GM12878 (cell line): ENCODE measurements at regions not wholly inside any gene's neighbourhood (a gene's known extent, or its start where the extent isn't known, plus 50 kb on each side); places are given as distances from the start of the nearest gene placed in this dataset.

Experiments
- ATAC-seq: fragments of 200-7000 bp; cut with Tn5 transposase; 3 replicates; pipeline ENCODE4 v1.9.1; 2020; ENCODE audit warnings: mild to moderate bottlenecking, moderate library complexity
- BruUV-seq: library from RNA; stranded (reverse); fragments of 400-500 nt; replicated peaks from 2 replicates; lab custom pipeline; 2021; lab: Mats Ljungman, UMichigan
- CTCF ChIA-PET: fragments of 300-600 bp; sonication (Branson Sonifier 250); formaldehyde crosslinking; extraction: SDS; loops from one replicate; lab custom pipeline; 2021; ENCODE audit warnings: inconsistent platforms; lab: Yijun Ruan, JAX
- POLR2A ChIA-PET: fragments of 350-600 bp; formaldehyde crosslinking; extraction: SDS; loops from one replicate; lab custom pipeline; 2021; ENCODE audit warnings: inconsistent platforms; lab: Charles Lee
- RAD21 ChIA-PET: fragments of 300-600 bp; sonication (Branson Sonifier 250); formaldehyde crosslinking; loops from one replicate; lab custom pipeline; 2023; ENCODE audit warnings: antibody characterized with exemption; ENCODE audit not compliant: unreplicated experiment; lab: Charles Lee
- SMC1A ChIA-PET: fragments of 300-600 bp; sonication (Branson Sonifier 250); formaldehyde crosslinking; loops from one replicate; lab custom pipeline; 2023; ENCODE audit not compliant: unreplicated experiment, uncharacterized antibody; lab: Charles Lee
- DNase-seq: peaks from one replicate; pipeline ENCODE4 v3.0.0-alpha.2; 2011; ENCODE audit warnings: low read depth, low spot score
- FAIRE-seq: peaks from 3 replicates; lab custom pipeline; 2011; peaks lifted over from hg19 to GRCh38; lab: Jason Lieb, UNC
- H2AFZ ChIP-seq: 2 replicates; pipeline ENCODE4 v1.6.0; 2011; ENCODE audit warnings: low read depth, low read length, control low read depth; ENCODE audit not compliant: control insufficient read depth
- H3K27ac ChIP-seq: 2 replicates; pipeline ENCODE4 v1.5.1; 2011; ENCODE audit warnings: control low read depth; ENCODE audit not compliant: control insufficient read depth, insufficient read depth
- H3K27me3 ChIP-seq, 2 experiments: replicated peaks in 1 of 2; 2 replicates each; pipeline versions ENCODE4 v1.6.0 to v1.6.1; 2011; ENCODE audit warnings: low read length in 1 of 2; ENCODE audit not compliant: control insufficient read depth in 2 of 2, insufficient read depth in 2 of 2
- H3K36me3 ChIP-seq, 2 experiments: 2 replicates each; pipeline ENCODE4 v1.5.1; 2011; ENCODE audit warnings: low read length in 1 of 2; ENCODE audit not compliant: control insufficient read depth in 2 of 2, insufficient read depth in 2 of 2
- H3K4me1 ChIP-seq: 2 replicates; pipeline ENCODE4 v1.6.1; 2011; ENCODE audit warnings: mild to moderate bottlenecking, low read length, moderate library complexity, mixed read lengths; ENCODE audit not compliant: control insufficient read depth, insufficient read depth
- H3K4me2 ChIP-seq: 2 replicates; pipeline ENCODE4 v1.6.0; 2011; ENCODE audit warnings: control low read depth; ENCODE audit not compliant: control insufficient read depth, insufficient read depth
- H3K4me3 ChIP-seq: fragments of 200-600 bp; sonication (generic); 2 replicates; pipeline ENCODE4 v1.5.1; 2016
- H3K79me2 ChIP-seq: 2 replicates; pipeline ENCODE4 v1.6.0; 2011; ENCODE audit warnings: low read length; ENCODE audit not compliant: control insufficient read depth, insufficient read depth
- H3K9ac ChIP-seq: 2 replicates; pipeline ENCODE4 v1.8.0; 2011; ENCODE audit warnings: low read length, control low read depth, mixed read lengths; ENCODE audit not compliant: control insufficient read depth, insufficient read depth
- H3K9me3 ChIP-seq: replicated peaks from 3 replicates; pipeline ENCODE4 v1.5.1; 2011; ENCODE audit warnings: mild to moderate bottlenecking, low read length; ENCODE audit not compliant: control insufficient read depth, insufficient read depth
- H4K20me1 ChIP-seq: 2 replicates; pipeline ENCODE4 v1.6.0; 2011; ENCODE audit not compliant: control insufficient read depth, insufficient read depth
- ATF7 ChIP-seq: fragments of 450-650 bp; IDR thresholded peaks from 2 replicates; pipeline ENCODE4 v1.6.1; 2016; ENCODE audit warnings: low read depth, mild to moderate bottlenecking
- DPF2 ChIP-seq: fragments of 450-650 bp; IDR thresholded peaks from 2 replicates; pipeline ENCODE4 v1.6.1; 2017; ENCODE audit warnings: mild to moderate bottlenecking
- EGR1 ChIP-seq, 2 experiments: IDR thresholded peaks; 1 replicate in 1 of 2; 2 replicates in 1 of 2; pipeline ENCODE4 v1.6.1; 2011 to 2012; ENCODE audit warnings: low read depth in 2 of 2, low read length in 2 of 2, borderline replicate concordance in 1 of 2, mild to moderate bottlenecking in 1 of 2, moderate library complexity in 1 of 2
- HCFC1 ChIP-seq: fragments of 150-350 bp; IDR thresholded peaks from 2 replicates; pipeline ENCODE4 v1.6.1; 2014; ENCODE audit warnings: low read length
- MTA3 ChIP-seq: IDR thresholded peaks from 2 replicates; pipeline ENCODE4 v1.6.1; 2012; ENCODE audit warnings: low read length, inconsistent platforms, borderline replicate concordance
- NFYB ChIP-seq: IDR thresholded peaks from 2 replicates; pipeline ENCODE4 v1.6.1; 2011; ENCODE audit warnings: low read depth, mild to moderate bottlenecking, low read length, improper control_type of control experiment, moderate library complexity; ENCODE audit not compliant: insufficient read depth
- RUNX3 ChIP-seq: IDR thresholded peaks from 2 replicates; pipeline ENCODE4 v1.6.1; 2012; ENCODE audit warnings: low read length, inconsistent platforms
- SREBF1 ChIP-seq: IDR thresholded peaks from 2 replicates; pipeline ENCODE4 v1.6.1; 2012; ENCODE audit warnings: mild to moderate bottlenecking, low read length
- ZNF207 ChIP-seq: fragments of 450-650 bp; IDR thresholded peaks from 2 replicates; pipeline ENCODE4 v1.6.1; 2014; ENCODE audit warnings: antibody characterized with exemption, mild to moderate bottlenecking, borderline replicate concordance
- ZNF274 ChIP-seq: IDR thresholded peaks from one replicate; pipeline ENCODE4 v1.8.0; 2011; ENCODE audit not compliant: insufficient read length, insufficient read depth
- ZNF384 ChIP-seq: IDR thresholded peaks from 2 replicates; pipeline ENCODE4 v1.6.1; 2012; ENCODE audit warnings: low read depth, mild to moderate bottlenecking, low read length, improper control_type of control experiment, borderline replicate concordance
- WGBS: methylation state at CpG from one replicate; pipeline ENCODE4 v1.1.6; 2016; ENCODE audit warnings: low lambda C conversion rate; ENCODE audit not compliant: insufficient replicate concordance, insufficient coverage; ENCODE audit errors: missing lambda C conversion rate; 5-methylcytosine and 5-hydroxymethylcytosine counted together
- in situ Hi-C: fragments of 300-500 bp; cut with MboI; formaldehyde crosslinking; loops from 9 replicates; pipeline ENCODE4 v1.14.3; 2018; ENCODE audit warnings: mixed read lengths
- intact Hi-C: fragments of 100-400 bp; cut with micrococcal nuclease; formaldehyde crosslinking; loops from one replicate; pipeline ENCODE4 v1.14.2; 2022; ENCODE audit not compliant: unreplicated experiment
- TF ChIP-seq, protein P1 (sequence below): IDR thresholded peaks from 2 replicates; pipeline ENCODE4 v1.6.1; 2011; ENCODE audit warnings: borderline replicate concordance, low read depth, mild to moderate bottlenecking, moderate library complexity, mixed read lengths, low read length; ENCODE audit not compliant: insufficient read depth; ENCODE audit errors: extremely low read length
- TF ChIP-seq, protein P2 (sequence below): IDR thresholded peaks from 2 replicates; pipeline ENCODE4 v1.6.1; 2011; ENCODE audit warnings: mild to moderate bottlenecking, low read depth, low read length, moderate library complexity; ENCODE audit not compliant: insufficient replicate concordance

DNA sequence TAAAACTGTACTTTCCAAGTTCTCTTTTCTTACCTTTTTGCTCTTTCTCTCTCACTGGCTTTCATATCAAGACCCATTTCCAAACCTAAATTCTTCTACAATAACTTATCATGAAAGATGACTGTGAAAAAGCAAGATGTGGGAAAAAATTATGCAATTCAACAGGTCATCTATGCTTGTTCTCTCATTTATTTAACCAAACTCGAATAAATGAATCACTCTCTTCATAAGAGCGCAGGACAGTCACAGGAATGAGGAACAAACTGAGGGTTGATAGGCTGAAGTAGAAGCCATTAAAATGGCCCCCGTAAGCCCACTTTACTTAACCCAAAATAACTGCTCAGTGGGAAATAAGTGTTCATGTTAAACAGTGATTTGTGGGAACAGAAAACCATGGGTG lies 1289.7 kb upstream of the SORCS1 start:
- 11% methylated on average over 3 of the region's 3 CpGs for WGBS
- Histone ChIP-seq H4K20me1 (no peaks in the 10 kb centered on the region), H3K27me3 (no peaks in the 10 kb centered on the region), H3K27ac (no peak overlapping the region), H3K9ac (no peak overlapping the region), H3K36me3 (no peaks in the 10 kb centered on the region), H3K4me2 (no peak overlapping the region), H3K4me3 (no peak overlapping the region), H2AFZ (no peak overlapping the region), H3K79me2 (no peaks in the 10 kb centered on the region), H3K9me3 (no peaks in the 10 kb centered on the region), H3K4me1 (no peaks in the 10 kb centered on the region)
- CTCF ChIA-PET: no interaction called here
- DNase-seq: no peak
- in situ Hi-C loops (no loop called here), intact Hi-C loops (no loop called here)
- RAD21 ChIA-PET: no interaction called here
- TF ChIP-seq ATF7: no peak
- SMC1A ChIA-PET: no interaction called here
- ATAC-seq: no peak
- no peak for FAIRE-seq
- POLR2A ChIA-PET: no interaction called here
- BruUV-seq: no TSS peak

DNA sequence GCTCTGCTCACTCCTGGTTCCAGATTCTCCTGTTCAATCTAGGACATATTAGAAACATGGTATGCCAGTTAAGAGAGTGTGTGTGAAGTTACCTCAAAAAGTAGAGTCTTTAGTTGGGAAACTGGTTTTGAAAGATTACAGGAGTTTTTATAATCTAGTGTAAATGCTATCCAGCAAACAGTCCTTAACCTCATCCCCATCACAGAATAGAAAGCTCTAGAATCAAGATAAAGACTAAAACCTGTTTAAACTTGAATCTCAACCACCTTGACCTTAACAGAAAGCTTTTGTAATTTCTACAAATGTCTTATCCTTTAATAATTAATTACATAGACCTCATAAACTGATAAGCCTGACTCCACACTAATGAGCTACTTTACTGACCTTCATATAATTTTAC lies 1288.7 kb upstream of the SORCS1 start:
- TF ChIP-seq RUNX3: no peak
- no peak for TF ChIP-seq EGR1 (IDR thresholded peaks at IDR 0.05; ENCODE audit: borderline replicate concordance in 1 of 2, low read depth in 2 of 2, low read length in 2 of 2)
- TF ChIP-seq, protein P1, sequence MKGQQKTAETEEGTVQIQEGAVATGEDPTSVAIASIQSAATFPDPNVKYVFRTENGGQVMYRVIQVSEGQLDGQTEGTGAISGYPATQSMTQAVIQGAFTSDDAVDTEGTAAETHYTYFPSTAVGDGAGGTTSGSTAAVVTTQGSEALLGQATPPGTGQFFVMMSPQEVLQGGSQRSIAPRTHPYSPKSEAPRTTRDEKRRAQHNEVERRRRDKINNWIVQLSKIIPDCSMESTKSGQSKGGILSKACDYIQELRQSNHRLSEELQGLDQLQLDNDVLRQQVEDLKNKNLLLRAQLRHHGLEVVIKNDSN: no peak
- TF ChIP-seq ZNF274: no peak
- TF ChIP-seq MTA3: no peak
- TF ChIP-seq, protein P2, sequence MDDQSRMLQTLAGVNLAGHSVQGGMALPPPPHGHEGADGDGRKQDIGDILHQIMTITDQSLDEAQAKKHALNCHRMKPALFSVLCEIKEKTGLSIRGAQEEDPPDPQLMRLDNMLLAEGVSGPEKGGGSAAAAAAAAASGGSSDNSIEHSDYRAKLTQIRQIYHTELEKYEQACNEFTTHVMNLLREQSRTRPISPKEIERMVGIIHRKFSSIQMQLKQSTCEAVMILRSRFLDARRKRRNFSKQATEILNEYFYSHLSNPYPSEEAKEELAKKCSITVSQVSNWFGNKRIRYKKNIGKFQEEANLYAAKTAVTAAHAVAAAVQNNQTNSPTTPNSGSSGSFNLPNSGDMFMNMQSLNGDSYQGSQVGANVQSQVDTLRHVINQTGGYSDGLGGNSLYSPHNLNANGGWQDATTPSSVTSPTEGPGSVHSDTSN: no peak
- no peak for TF ChIP-seq NFYB
- TF ChIP-seq SREBF1: no peak
- TF ChIP-seq DPF2: no peak
- no peak for TF ChIP-seq HCFC1
- TF ChIP-seq ZNF207: no peak
- no peak for TF ChIP-seq ZNF384
- TF ChIP-seq, all 136 proteins: peak for 0
- SMC1A ChIA-PET: no interaction called here
- Histone ChIP-seq H3K79me2 (no peaks in the 10 kb centered on the region), H3K4me3 (no peak overlapping the region), H3K27ac (no peak overlapping the region), H3K9ac (no peak overlapping the region), H3K9me3 (no peaks in the 10 kb centered on the region), H3K4me1 (no peaks in the 10 kb centered on the region), H3K4me2 (no peak overlapping the region), H2AFZ (no peak overlapping the region), H3K36me3 (no peaks in the 10 kb centered on the region), H3K27me3 (no peaks in the 10 kb centered on the region), H4K20me1 (no peaks in the 10 kb centered on the region)
- RAD21 ChIA-PET: no interaction called here
- POLR2A ChIA-PET: no interaction called here
- in situ Hi-C loops (no loop called here), intact Hi-C loops (no loop called here)
- BruUV-seq: no TSS peak
- CTCF ChIA-PET: interaction anchor here (0.6 kb wide), 1 partner anchor 68 kb away, joined by 3 read pairs; no protein-coding TSS in a partner anchor
- ATAC-seq (no peak), FAIRE-seq (no peak), DNase-seq (no peak)
